Esophagus muscularis mucosa (tissue), 3 donors: ENCODE measurements at regions not wholly inside any gene's neighbourhood (a gene's known extent, or its start where the extent isn't known, plus 50 kb on each side); places are given as distances from the start of the nearest gene placed in this dataset.
"Not testable (repeated sequence)": the region's sequence is repeated elsewhere in the genome, so short reads cannot be mapped to it uniquely, and the experiment has no call there.

Experiments
- CTCF ChIP-seq, 3 experiments: fragments of 200-600 bp in 2 of 3; fragments of 450-650 bp in 1 of 3; sonication (generic) in 2 of 3; IDR thresholded peaks; one replicate each; pipeline ENCODE4 v1.5.1; 2017 to 2019; ENCODE audit warnings: antibody characterized with exemption in 3 of 3, mild to moderate bottlenecking in 2 of 3, moderate library complexity in 1 of 3
- POLR2AphosphoS5 ChIP-seq, 2 donors: sonication (generic); formaldehyde crosslinking; IDR thresholded peaks; one replicate each; pipeline ENCODE4 v1.6.1; 2017; ENCODE audit warnings: antibody characterized with exemption in 2 of 2

GRCh38 chr5:34192064-34192922 lies 149.3 kb upstream of the C1QTNF3 start:
- not testable (repeated sequence) for TF ChIP-seq POLR2AphosphoS5, CTCF (IDR thresholded peaks at IDR 0.05)
